Peyer's patch (tissue), 4 donors: ENCODE measurements at regions not wholly inside any gene's neighbourhood (a gene's known extent, or its start where the extent isn't known, plus 50 kb on each side); places are given as distances from the start of the nearest gene placed in this dataset.

Source experiments
- DNase-seq, 3 donors: peaks; one replicate each; pipeline ENCODE4 v3.0.0-alpha.2; 2017 to 2019
- H3K27ac ChIP-seq, 4 donors: fragments of 200-600 bp; sonication (generic); one replicate each; pipeline ENCODE4 v1.5.1; 2016 to 2019
- H3K27me3 ChIP-seq, 2 donors: fragments of 200-600 bp; sonication (generic); one replicate each; pipeline ENCODE4 v1.5.1; 2019
- H3K36me3 ChIP-seq, 3 donors: fragments of 200-600 bp; sonication (generic); one replicate each; pipeline ENCODE4 v1.5.1; 2016 to 2019
- H3K4me1 ChIP-seq, 4 donors: fragments of 200-600 bp; sonication (generic); one replicate each; pipeline ENCODE4 v1.5.1; 2016 to 2019
- H3K4me3 ChIP-seq, 4 donors: fragments of 200-600 bp; sonication (generic); 1 replicate in 3 of 4; 2 replicates in 1 of 4; pipeline ENCODE4 v1.5.1; 2016 to 2019; ENCODE audit warnings: mild to moderate bottlenecking in 1 of 4
- H3K9me3 ChIP-seq, 4 donors: fragments of 200-600 bp; sonication (generic); one replicate each; pipeline ENCODE4 v1.5.1; 2016 to 2019; ENCODE audit warnings: mild to moderate bottlenecking in 1 of 4
- POLR2A ChIP-seq, 2 donors: fragments of 450-650 bp; IDR thresholded peaks; one replicate each; pipeline ENCODE4 v1.5.1; 2017; ENCODE audit warnings: antibody characterized with exemption in 2 of 2, mild to moderate bottlenecking in 2 of 2, moderate library complexity in 2 of 2
- TF ChIP-seq, protein P1 (sequence below), 6 experiments: fragments of 450-650 bp in 4 of 6; fragments of 200-600 bp in 2 of 6; sonication (generic) in 1 of 6; IDR thresholded peaks; one replicate each; pipeline ENCODE4 v1.5.1; 2017 to 2019; ENCODE audit warnings: antibody characterized with exemption in 6 of 6, mild to moderate bottlenecking in 3 of 6, moderate library complexity in 1 of 6

GRCh38 chr2:39604866-39605265, 60.9 kb upstream of the TMEM178A start:
- TF ChIP-seq, protein P1, sequence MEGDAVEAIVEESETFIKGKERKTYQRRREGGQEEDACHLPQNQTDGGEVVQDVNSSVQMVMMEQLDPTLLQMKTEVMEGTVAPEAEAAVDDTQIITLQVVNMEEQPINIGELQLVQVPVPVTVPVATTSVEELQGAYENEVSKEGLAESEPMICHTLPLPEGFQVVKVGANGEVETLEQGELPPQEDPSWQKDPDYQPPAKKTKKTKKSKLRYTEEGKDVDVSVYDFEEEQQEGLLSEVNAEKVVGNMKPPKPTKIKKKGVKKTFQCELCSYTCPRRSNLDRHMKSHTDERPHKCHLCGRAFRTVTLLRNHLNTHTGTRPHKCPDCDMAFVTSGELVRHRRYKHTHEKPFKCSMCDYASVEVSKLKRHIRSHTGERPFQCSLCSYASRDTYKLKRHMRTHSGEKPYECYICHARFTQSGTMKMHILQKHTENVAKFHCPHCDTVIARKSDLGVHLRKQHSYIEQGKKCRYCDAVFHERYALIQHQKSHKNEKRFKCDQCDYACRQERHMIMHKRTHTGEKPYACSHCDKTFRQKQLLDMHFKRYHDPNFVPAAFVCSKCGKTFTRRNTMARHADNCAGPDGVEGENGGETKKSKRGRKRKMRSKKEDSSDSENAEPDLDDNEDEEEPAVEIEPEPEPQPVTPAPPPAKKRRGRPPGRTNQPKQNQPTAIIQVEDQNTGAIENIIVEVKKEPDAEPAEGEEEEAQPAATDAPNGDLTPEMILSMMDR (IDR thresholded peaks at IDR 0.05), result no peak
- no peak for TF ChIP-seq POLR2A (IDR thresholded peaks at IDR 0.05)
- H3K4me1 ChIP-seq, result no peaks in the 10 kb centered on the region
- H3K27ac ChIP-seq, result no peak overlapping the region
- no peaks in the 10 kb centered on the region for H3K36me3 ChIP-seq
- no peaks in the 10 kb centered on the region for H3K9me3 ChIP-seq
- H3K4me3 ChIP-seq, result no peak overlapping the region
- no peaks in the 10 kb centered on the region for H3K27me3 ChIP-seq
- no peak for DNase-seq

DNA sequence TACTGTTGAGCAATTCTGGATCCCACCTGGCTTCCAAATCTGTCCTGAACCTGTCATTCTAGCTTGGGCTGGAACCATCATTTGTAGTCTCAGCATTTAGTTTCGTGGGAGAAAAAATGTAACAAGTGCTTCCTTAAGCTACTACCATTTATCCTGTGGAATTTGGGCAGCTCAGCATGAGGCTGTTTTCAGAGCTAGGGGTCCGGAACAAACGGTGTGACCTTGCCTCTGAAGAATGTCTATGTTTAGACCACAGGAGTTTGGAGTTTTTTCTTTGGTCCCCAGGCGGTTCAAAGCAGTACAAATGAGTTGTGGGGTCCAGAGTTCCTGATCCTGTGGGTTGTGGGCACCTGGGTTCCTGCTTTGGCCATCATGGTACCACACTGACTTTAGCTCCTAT, 59.1 kb upstream of the TMEM178A start:
- TF ChIP-seq, protein P1 (IDR thresholded peaks at IDR 0.05), result no peak
- TF ChIP-seq POLR2A (IDR thresholded peaks at IDR 0.05), result no peak
- no peaks in the 10 kb centered on the region for H3K36me3 ChIP-seq
- H3K9me3 ChIP-seq, result no peaks in the 10 kb centered on the region
- DNase-seq, result no peak
- H3K4me1 ChIP-seq, result no peaks in the 10 kb centered on the region
- no peaks in the 10 kb centered on the region for H3K27me3 ChIP-seq
- H3K27ac ChIP-seq, result no peak overlapping the region
- no peak overlapping the region for H3K4me3 ChIP-seq

DNA sequence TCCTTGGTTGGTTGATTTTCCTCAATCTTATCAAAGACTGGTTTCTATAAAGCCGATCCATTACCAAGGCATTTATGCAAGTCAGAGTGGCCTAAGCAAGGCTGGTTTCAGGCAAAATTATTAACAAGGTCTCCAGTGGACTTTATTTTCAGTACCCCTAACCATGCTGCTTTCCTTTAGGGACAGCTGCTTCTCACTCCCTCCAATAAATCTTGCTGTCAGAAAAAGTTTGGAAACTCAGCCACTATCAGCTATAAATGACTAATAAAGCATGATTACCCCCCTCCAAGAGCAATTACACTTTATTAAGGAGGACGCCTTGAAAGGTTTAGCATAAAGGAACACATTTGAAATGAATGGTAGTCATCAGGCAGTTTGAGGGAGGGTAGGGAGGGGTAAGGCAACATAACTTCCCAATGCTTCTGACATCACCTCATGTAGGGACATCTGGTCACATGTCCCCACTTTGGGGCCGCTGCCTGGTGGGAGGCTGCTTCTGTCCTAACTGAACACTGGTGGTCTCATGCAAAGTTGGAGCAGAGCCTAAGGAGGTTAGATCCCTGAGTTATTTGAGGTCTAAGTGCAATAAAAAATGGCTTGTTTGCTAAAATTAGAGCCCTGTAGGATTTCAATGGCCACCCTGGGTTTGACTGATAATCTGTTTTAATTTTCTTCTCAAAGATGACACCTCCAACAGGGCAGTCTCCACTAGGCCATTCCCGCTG, 58.0 kb upstream of the TMEM178A start:
- H3K4me3 ChIP-seq, result no peak overlapping the region
- H3K27ac ChIP-seq, result no peak overlapping the region
- TF ChIP-seq, protein P1 (IDR thresholded peaks at IDR 0.05), result no peak
- no peak for TF ChIP-seq POLR2A (IDR thresholded peaks at IDR 0.05)
- no peaks in the 10 kb centered on the region for H3K36me3 ChIP-seq
- H3K4me1 ChIP-seq, result no peaks in the 10 kb centered on the region
- DNase-seq, result no peak
- no peaks in the 10 kb centered on the region for H3K27me3 ChIP-seq
- no peaks in the 10 kb centered on the region for H3K9me3 ChIP-seq

- Histone ChIP-seq H3K4me1 (no peaks in the 10 kb centered on the region), H3K9me3 (no peaks in the 10 kb centered on the region), H3K4me3 (no peak overlapping the region), H3K27me3 (no peaks in the 10 kb centered on the region), H3K27ac (no peak overlapping the region), H3K36me3 (no peaks in the 10 kb centered on the region)
- TF ChIP-seq, protein P1 (IDR thresholded peaks at IDR 0.05), result no peak
- TF ChIP-seq POLR2A (IDR thresholded peaks at IDR 0.05), result no peak
- no peak for DNase-seq
These were observed 57.5 kb upstream of the TMEM178A start for GRCh38 chr2:39608263-39608575.

GRCh38 chr2:39608686-39609441, 56.9 kb upstream of the TMEM178A start:
- H3K4me3 ChIP-seq, result no peak overlapping the region
- no peaks in the 10 kb centered on the region for H3K36me3 ChIP-seq
- no peaks in the 10 kb centered on the region for H3K4me1 ChIP-seq
- TF ChIP-seq, protein P1 (IDR thresholded peaks at IDR 0.05), result no peak
- no peak for TF ChIP-seq POLR2A (IDR thresholded peaks at IDR 0.05)
- no peak for DNase-seq
- H3K27ac ChIP-seq, result no peak overlapping the region
- no peaks in the 10 kb centered on the region for H3K27me3 ChIP-seq
- H3K9me3 ChIP-seq, result no peaks in the 10 kb centered on the region
